Panc1 (cell line): ENCODE measurements at regions not wholly inside any gene's neighbourhood (a gene's known extent, or its start where the extent isn't known, plus 50 kb on each side); places are given as distances from the start of the nearest gene placed in this dataset.

Source experiments
- ATAC-seq: fragments of 200-7000 bp; cut with Tn5 transposase; 2 replicates; pipeline ENCODE4 v1.9.1; 2020; ENCODE audit warnings: mild to moderate bottlenecking, moderate library complexity
- BruUV-seq: library from RNA; stranded (reverse); fragments of 400-500 nt; replicated peaks from 2 replicates; lab custom pipeline; 2021; lab: Mats Ljungman, UMichigan
- CTCF ChIA-PET: fragments of 300-600 bp; sonication (Branson Sonifier 250); formaldehyde crosslinking; loops from one replicate; lab custom pipeline; 2022; ENCODE audit warnings: antibody characterized with exemption; lab: Charles Lee
- POLR2A ChIA-PET: fragments of 300-600 bp; sonication (Branson Sonifier 250); formaldehyde crosslinking; loops from one replicate; lab custom pipeline; 2022; ENCODE audit warnings: antibody characterized with exemption; lab: Charles Lee
- DNase-seq: peaks from one replicate; pipeline ENCODE4 v3.0.0-alpha.2; 2010; ENCODE audit warnings: low read depth, low spot score
- H3K27ac ChIP-seq: 2 replicates; pipeline ENCODE4 v1.5.1; 2011; ENCODE audit warnings: mild to moderate bottlenecking, low read length, inconsistent platforms
- H3K27me3 ChIP-seq: fragments of 200-500 bp; sonication (Bioruptor generic); 2 replicates; pipeline ENCODE4 v1.6.0; 2014; ENCODE audit warnings: low read length, inconsistent platforms; ENCODE audit not compliant: control insufficient read depth, insufficient read depth
- H3K36me3 ChIP-seq: fragments of 200-500 bp; sonication (Bioruptor generic); 2 replicates; pipeline ENCODE4 v1.5.1; 2014; ENCODE audit warnings: inconsistent platforms, mild to moderate bottlenecking, low read length, moderate library complexity; ENCODE audit not compliant: control insufficient read depth, insufficient read depth
- H3K4me1 ChIP-seq: 2 replicates; pipeline ENCODE4 v1.5.1; 2011; ENCODE audit warnings: inconsistent platforms, mild to moderate bottlenecking, low read length, moderate library complexity; ENCODE audit not compliant: control insufficient read depth, insufficient read depth
- H3K4me3 ChIP-seq, 2 experiments: 2 replicates each; pipeline ENCODE4 v1.5.1; 2011 to 2012; ENCODE audit warnings: low read depth in 2 of 2, low read length in 2 of 2, mild to moderate bottlenecking in 2 of 2, inconsistent platforms in 1 of 2, moderate library complexity in 1 of 2
- H3K9me3 ChIP-seq: fragments of 200-500 bp; sonication (Bioruptor generic); 2 replicates; pipeline ENCODE4 v1.5.1; 2014; ENCODE audit warnings: low read depth, mild to moderate bottlenecking, inconsistent platforms, low read length, moderate library complexity; ENCODE audit not compliant: control insufficient read depth, insufficient read depth
- POLR2AphosphoS5 ChIP-seq: IDR thresholded peaks from 2 replicates; pipeline ENCODE4 v1.6.1; 2012; ENCODE audit warnings: mild to moderate bottlenecking, low read depth, low read length, moderate library complexity
- SIN3A ChIP-seq: IDR thresholded peaks from 2 replicates; pipeline ENCODE4 v1.6.1; 2012; ENCODE audit warnings: low read depth, mild to moderate bottlenecking, low read length, moderate library complexity, borderline replicate concordance; ENCODE audit not compliant: insufficient read depth
- TCF7L2 ChIP-seq: IDR thresholded peaks from 2 replicates; pipeline ENCODE4 v1.6.1; 2011; ENCODE audit warnings: mild to moderate bottlenecking, low read depth, low read length, inconsistent platforms
- in situ Hi-C: cut with HindIII; loops from 2 replicates; pipeline ENCODE4 v1.10.0; 2016; ENCODE audit warnings: low sequenced_read_pairs, low pct_unique_long_range_greater_than_20kb
- intact Hi-C: fragments of 100-400 bp; cut with micrococcal nuclease; formaldehyde crosslinking; loops from one replicate; pipeline ENCODE4 v1.10.0; 2022; ENCODE audit not compliant: unreplicated experiment
- TF ChIP-seq, protein P1 (sequence below): fragments of 450-650 bp; IDR thresholded peaks from 2 replicates; pipeline ENCODE4 v1.5.1; 2017; ENCODE audit warnings: mild to moderate bottlenecking
- TF ChIP-seq, protein P2 (sequence below), 2 experiments: IDR thresholded peaks; 2 replicates each; pipeline ENCODE4 v1.6.1; 2011 to 2012; ENCODE audit warnings: low read depth in 2 of 2, control low read depth in 1 of 2, low read length in 1 of 2, mild to moderate bottlenecking in 1 of 2, moderate library complexity in 1 of 2; ENCODE audit not compliant: insufficient read depth in 1 of 2

DNA sequence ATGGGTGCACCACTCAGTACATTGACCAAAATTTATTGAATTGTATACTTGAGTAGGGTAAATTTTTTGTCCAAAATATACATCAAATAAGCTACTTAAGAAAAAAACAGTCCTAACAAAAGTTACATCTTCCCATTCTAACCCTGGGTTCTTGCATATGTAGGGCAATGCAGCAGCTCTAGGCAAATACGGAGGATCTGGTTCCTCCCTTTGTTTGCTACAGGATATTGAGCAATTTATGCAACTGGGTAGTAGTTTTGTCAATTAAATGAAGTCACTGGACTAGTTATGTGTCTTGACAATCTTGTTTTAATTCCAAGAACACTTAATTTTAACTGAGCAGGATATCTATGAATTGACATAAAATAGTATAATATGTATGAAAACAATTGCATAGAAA, 1507.2 kb upstream of the PIK3C3 start:
- ChIA-PET POLR2A (no interaction called here), CTCF (no interaction called here)
- no peak for ATAC-seq

DNA sequence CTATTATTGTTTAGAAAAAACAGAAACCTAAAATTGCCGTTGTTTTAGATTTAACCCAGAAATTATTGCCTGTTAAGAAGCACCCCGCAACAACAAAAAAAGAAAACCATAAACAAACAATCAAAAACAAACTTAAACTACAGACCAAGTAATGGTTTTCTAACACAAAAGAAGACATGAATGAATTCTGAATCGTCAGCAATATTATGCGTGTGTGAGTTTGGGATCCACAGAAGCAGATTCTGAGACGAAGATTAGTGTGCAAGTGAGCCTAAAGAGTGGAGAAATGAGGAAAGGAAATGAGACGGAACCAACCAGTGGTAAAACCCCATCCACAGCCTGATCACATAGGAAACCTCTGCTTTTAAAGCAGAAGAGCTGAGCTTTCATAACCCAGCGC, 1514.9 kb upstream of the PIK3C3 start:
- POLR2A ChIA-PET: no interaction called here
- ATAC-seq: no peak
- H3K9me3 ChIP-seq: no peaks in the 10 kb centered on the region
- H3K27me3 ChIP-seq: no peaks in the 10 kb centered on the region
- intact Hi-C loops (no loop called here), in situ Hi-C loops (no loop called here)
- H3K4me3 ChIP-seq: no peak overlapping the region
- H3K27ac ChIP-seq: no peak overlapping the region
- no peak for TF ChIP-seq SIN3A
- TF ChIP-seq, protein P1, sequence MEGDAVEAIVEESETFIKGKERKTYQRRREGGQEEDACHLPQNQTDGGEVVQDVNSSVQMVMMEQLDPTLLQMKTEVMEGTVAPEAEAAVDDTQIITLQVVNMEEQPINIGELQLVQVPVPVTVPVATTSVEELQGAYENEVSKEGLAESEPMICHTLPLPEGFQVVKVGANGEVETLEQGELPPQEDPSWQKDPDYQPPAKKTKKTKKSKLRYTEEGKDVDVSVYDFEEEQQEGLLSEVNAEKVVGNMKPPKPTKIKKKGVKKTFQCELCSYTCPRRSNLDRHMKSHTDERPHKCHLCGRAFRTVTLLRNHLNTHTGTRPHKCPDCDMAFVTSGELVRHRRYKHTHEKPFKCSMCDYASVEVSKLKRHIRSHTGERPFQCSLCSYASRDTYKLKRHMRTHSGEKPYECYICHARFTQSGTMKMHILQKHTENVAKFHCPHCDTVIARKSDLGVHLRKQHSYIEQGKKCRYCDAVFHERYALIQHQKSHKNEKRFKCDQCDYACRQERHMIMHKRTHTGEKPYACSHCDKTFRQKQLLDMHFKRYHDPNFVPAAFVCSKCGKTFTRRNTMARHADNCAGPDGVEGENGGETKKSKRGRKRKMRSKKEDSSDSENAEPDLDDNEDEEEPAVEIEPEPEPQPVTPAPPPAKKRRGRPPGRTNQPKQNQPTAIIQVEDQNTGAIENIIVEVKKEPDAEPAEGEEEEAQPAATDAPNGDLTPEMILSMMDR: no peak
- TF ChIP-seq, protein P2, sequence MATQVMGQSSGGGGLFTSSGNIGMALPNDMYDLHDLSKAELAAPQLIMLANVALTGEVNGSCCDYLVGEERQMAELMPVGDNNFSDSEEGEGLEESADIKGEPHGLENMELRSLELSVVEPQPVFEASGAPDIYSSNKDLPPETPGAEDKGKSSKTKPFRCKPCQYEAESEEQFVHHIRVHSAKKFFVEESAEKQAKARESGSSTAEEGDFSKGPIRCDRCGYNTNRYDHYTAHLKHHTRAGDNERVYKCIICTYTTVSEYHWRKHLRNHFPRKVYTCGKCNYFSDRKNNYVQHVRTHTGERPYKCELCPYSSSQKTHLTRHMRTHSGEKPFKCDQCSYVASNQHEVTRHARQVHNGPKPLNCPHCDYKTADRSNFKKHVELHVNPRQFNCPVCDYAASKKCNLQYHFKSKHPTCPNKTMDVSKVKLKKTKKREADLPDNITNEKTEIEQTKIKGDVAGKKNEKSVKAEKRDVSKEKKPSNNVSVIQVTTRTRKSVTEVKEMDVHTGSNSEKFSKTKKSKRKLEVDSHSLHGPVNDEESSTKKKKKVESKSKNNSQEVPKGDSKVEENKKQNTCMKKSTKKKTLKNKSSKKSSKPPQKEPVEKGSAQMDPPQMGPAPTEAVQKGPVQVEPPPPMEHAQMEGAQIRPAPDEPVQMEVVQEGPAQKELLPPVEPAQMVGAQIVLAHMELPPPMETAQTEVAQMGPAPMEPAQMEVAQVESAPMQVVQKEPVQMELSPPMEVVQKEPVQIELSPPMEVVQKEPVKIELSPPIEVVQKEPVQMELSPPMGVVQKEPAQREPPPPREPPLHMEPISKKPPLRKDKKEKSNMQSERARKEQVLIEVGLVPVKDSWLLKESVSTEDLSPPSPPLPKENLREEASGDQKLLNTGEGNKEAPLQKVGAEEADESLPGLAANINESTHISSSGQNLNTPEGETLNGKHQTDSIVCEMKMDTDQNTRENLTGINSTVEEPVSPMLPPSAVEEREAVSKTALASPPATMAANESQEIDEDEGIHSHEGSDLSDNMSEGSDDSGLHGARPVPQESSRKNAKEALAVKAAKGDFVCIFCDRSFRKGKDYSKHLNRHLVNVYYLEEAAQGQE (IDR thresholded peaks at IDR 0.05; ENCODE audit: insufficient read depth in 1 of 2, low read depth in 2 of 2, low read length in 1 of 2): no peak
- no peak for TF ChIP-seq POLR2AphosphoS5
- TF ChIP-seq TCF7L2: no peak
- H3K4me1 ChIP-seq: no peaks in the 10 kb centered on the region
- no peaks in the 10 kb centered on the region for H3K36me3 ChIP-seq
- BruUV-seq: no TSS peak
- CTCF ChIA-PET: no interaction called here
- no peak for DNase-seq

More for the DNA sequence above, 1507.2 kb upstream of the PIK3C3 start:
- TF ChIP-seq, protein P2 (IDR thresholded peaks at IDR 0.05; ENCODE audit: insufficient read depth in 1 of 2, low read depth in 2 of 2, low read length in 1 of 2): no peak
- TF ChIP-seq POLR2AphosphoS5 (no peak), SIN3A (no peak), TCF7L2 (no peak)
- TF ChIP-seq, protein P1: no peak
- H3K4me1 ChIP-seq: no peaks in the 10 kb centered on the region
- H3K36me3 ChIP-seq: no peaks in the 10 kb centered on the region
- in situ Hi-C loops: no loop called here
- BruUV-seq: no TSS peak
- no peak overlapping the region for H3K27ac ChIP-seq
- H3K27me3 ChIP-seq: no peaks in the 10 kb centered on the region
- intact Hi-C loops: no loop called here
- H3K4me3 ChIP-seq: no peak overlapping the region
- H3K9me3 ChIP-seq: no peaks in the 10 kb centered on the region
- DNase-seq: no peak
